ENCODE measurements at regions not wholly inside any gene's neighbourhood (a gene's known extent, or its start where the extent isn't known, plus 50 kb on each side); places are given as distances from the start of the nearest gene placed in this dataset.

DNA sequence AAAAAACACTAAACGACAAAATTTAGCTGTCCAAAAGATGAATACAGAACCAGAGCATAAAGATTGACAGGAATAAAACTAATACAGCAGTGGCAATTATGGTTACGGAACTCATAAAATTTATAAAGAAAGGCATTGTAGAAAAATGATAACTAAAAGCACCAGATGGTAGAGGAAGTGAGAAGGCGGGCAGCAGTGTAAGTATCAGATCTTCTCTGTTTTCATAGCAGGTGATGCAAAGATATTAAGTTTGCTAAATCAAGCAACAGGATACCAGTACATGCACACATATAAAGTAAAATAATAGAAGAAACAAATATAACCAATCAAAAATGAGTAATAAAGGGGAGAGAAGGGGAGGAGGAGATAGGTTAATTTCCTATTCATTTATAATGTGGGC lies 103.9 kb upstream of the MEX3C start:
- no peaks in the 10 kb centered on the region for H3K79me2 ChIP-seq (ENCODE audit: insufficient read depth, low read length)
- DNase-seq: no peak
- H3K4ac ChIP-seq (ENCODE audit: low read depth, low read length): no peak overlapping the region
- no peaks in the 10 kb centered on the region for H3K79me1 ChIP-seq (ENCODE audit: insufficient read depth, low read depth, low read length, poor library complexity, severe bottlenecking)
- no peak overlapping the region for H3K23ac ChIP-seq (ENCODE audit: insufficient read length, low read depth, low read length)
- Mint-ChIP-seq H3K4me1 (peaks cover 0 to 5% of the 10 kb centered on the region in 2 experiments; a peak in 1 of 4 replicates), H3K4me3 (no peak overlapping the region), H3K27ac (no peak overlapping the region), H3K27me3 (ENCODE audit: low read depth) (no peaks in the 10 kb centered on the region), H3K9me3 (no peaks in the 10 kb centered on the region; a peak in 1 of 5 replicates), H3K36me3 (ENCODE audit: insufficient read depth in 1 of 3, low read depth in 3 of 3) (no peaks in the 10 kb centered on the region)
- no peaks in the 10 kb centered on the region for H3K23me2 ChIP-seq (ENCODE audit: insufficient read length, low read depth, low read length, poor library complexity, severe bottlenecking)
- no peak overlapping the region for H2BK15ac ChIP-seq (ENCODE audit: low read depth, low read length)
- no peak overlapping the region for H3K9ac ChIP-seq (ENCODE audit: extremely low read depth, insufficient read length, low read length)
- TF ChIP-seq, protein P1, sequence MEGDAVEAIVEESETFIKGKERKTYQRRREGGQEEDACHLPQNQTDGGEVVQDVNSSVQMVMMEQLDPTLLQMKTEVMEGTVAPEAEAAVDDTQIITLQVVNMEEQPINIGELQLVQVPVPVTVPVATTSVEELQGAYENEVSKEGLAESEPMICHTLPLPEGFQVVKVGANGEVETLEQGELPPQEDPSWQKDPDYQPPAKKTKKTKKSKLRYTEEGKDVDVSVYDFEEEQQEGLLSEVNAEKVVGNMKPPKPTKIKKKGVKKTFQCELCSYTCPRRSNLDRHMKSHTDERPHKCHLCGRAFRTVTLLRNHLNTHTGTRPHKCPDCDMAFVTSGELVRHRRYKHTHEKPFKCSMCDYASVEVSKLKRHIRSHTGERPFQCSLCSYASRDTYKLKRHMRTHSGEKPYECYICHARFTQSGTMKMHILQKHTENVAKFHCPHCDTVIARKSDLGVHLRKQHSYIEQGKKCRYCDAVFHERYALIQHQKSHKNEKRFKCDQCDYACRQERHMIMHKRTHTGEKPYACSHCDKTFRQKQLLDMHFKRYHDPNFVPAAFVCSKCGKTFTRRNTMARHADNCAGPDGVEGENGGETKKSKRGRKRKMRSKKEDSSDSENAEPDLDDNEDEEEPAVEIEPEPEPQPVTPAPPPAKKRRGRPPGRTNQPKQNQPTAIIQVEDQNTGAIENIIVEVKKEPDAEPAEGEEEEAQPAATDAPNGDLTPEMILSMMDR (conservative IDR thresholded peaks at IDR 0.05): no peak
- no peak overlapping the region for H3K27ac ChIP-seq (ENCODE audit: insufficient read length, low read depth, low read length)
- H2BK12ac ChIP-seq (ENCODE audit: insufficient read length, low read depth, low read length): no peak overlapping the region
- H4K5ac ChIP-seq (ENCODE audit: insufficient read length, low read depth, low read length): no peak overlapping the region
- H4K20me1 ChIP-seq (ENCODE audit: control insufficient read depth, insufficient read depth, insufficient read length): no peaks in the 10 kb centered on the region
- no peak overlapping the region for H4K91ac ChIP-seq (ENCODE audit: insufficient read length, low read depth, low read length)
- H3T11ph ChIP-seq (ENCODE audit: low read length): no peak overlapping the region
- no peak overlapping the region for H3K56ac ChIP-seq (ENCODE audit: insufficient read length, low read depth, low read length)
- no CpG with 5 or more reads among the region's 3 CpGs for WGBS (ENCODE audit: extremely low coverage, insufficient read length, low lambda C conversion rate)
- H3K14ac ChIP-seq (ENCODE audit: insufficient read depth, low read length): no peak overlapping the region
- no peak overlapping the region for H2AFZ ChIP-seq (ENCODE audit: low read length)
- H2BK20ac ChIP-seq (ENCODE audit: low read depth, low read length, poor library complexity, severe bottlenecking): no peak overlapping the region
- H3K27me3 ChIP-seq (ENCODE audit: insufficient read depth, low read length): no peaks in the 10 kb centered on the region
- no peak overlapping the region for H3K4me2 ChIP-seq (ENCODE audit: insufficient read depth, insufficient read length, low read length)
- H4K8ac ChIP-seq (replicated peaks; ENCODE audit: insufficient read length, low read depth, low read length): no peak overlapping the region
- no peak overlapping the region for H2BK5ac ChIP-seq (ENCODE audit: insufficient read length, low read length)
- H3K18ac ChIP-seq (ENCODE audit: insufficient read length, low read depth, low read length): no peak overlapping the region
- no peak overlapping the region for H2AK5ac ChIP-seq (ENCODE audit: insufficient read length, low read length)
- no peaks in the 10 kb centered on the region for H3K9me3 ChIP-seq (ENCODE audit: control insufficient read depth, low read depth, low read length)
- no peaks in the 10 kb centered on the region for H3K4me1 ChIP-seq (ENCODE audit: insufficient read depth, low read length)
- H2BK120ac ChIP-seq (ENCODE audit: low read depth, low read length, poor library complexity, severe bottlenecking): no peak overlapping the region
